ENCODE measurements at regions not wholly inside any gene's neighbourhood (a gene's known extent, or its start where the extent isn't known, plus 50 kb on each side); places are given as distances from the start of the nearest gene placed in this dataset.

- ChIA-PET CTCF (no interaction called here), POLR2A (no interaction called here)
- no peaks in the 10 kb centered on the region for H3K4me1 ChIP-seq
- H3K9me3 ChIP-seq: no peaks in the 10 kb centered on the region
- peaks cover 4% of the 10 kb centered on the region for H3K27me3 Mint-ChIP-seq (ENCODE audit: insufficient read depth, unreplicated experiment)
- H3K36me3 Mint-ChIP-seq (ENCODE audit: insufficient read depth, unreplicated experiment): no peaks in the 10 kb centered on the region
- no peak for TF ChIP-seq CTCF (IDR thresholded peaks at IDR 0.05; ENCODE audit: insufficient read depth in 1 of 2, low read depth in 1 of 2, low read length in 1 of 2, severe bottlenecking in 1 of 2, unreplicated experiment in 1 of 2)
- no peak overlapping the region for H3K4me3 Mint-ChIP-seq (ENCODE audit: unreplicated experiment)
- H3K27me3 ChIP-seq (replicated peaks; ENCODE audit: control insufficient read depth, insufficient read depth, low read length): no peaks in the 10 kb centered on the region
- no peaks in the 10 kb centered on the region for H3K4me1 Mint-ChIP-seq (ENCODE audit: low read depth, unreplicated experiment)
- no peaks in the 10 kb centered on the region for H3K9me3 Mint-ChIP-seq (ENCODE audit: unreplicated experiment)
- no peak overlapping the region for H3K27ac Mint-ChIP-seq (ENCODE audit: unreplicated experiment)
- no peak for DNase-seq
- no TSS peak for BruUV-seq (replicated peaks)
- H3K4me3 ChIP-seq (ENCODE audit: low read depth, low read length): no peak overlapping the region
- H3K36me3 ChIP-seq (ENCODE audit: control insufficient read depth, insufficient read depth, low read length): no peaks in the 10 kb centered on the region
- intact Hi-C loops (cut with micrococcal nuclease; ENCODE audit: unreplicated experiment): no loop called here
Observed at GRCh38 chr3:116946376-116946775, 236.8 kb downstream of the TUSC7 start.

DNA sequence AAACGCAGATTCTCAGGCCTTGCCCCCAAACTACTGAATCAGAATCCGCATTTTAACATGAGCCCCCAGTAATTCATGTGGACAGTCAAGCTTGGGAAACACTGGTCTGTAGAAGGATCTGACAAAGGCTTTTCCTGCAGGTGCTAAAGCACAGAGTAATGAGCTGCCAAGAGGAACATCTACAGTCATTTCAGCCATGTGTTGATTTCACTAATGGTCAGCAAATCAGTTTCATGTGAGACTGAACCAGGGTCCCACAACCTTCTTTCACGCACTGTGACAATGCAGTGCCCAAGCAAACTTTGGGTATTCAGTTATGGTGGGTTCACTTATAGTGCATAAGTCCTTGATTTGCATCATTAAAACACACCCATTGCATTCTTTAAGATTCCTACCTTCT lies 237.6 kb downstream of the TUSC7 start:
- intact Hi-C loops (cut with micrococcal nuclease; ENCODE audit: unreplicated experiment): no loop called here
- Histone ChIP-seq H3K36me3 (ENCODE audit: control insufficient read depth, insufficient read depth, low read length) (no peaks in the 10 kb centered on the region), H3K4me1 (no peaks in the 10 kb centered on the region), H3K27me3 (replicated peaks; ENCODE audit: control insufficient read depth, insufficient read depth, low read length) (no peaks in the 10 kb centered on the region), H3K9me3 (no peaks in the 10 kb centered on the region), H3K4me3 (ENCODE audit: low read depth, low read length) (no peak overlapping the region)
- Mint-ChIP-seq H3K9me3 (ENCODE audit: unreplicated experiment) (no peaks in the 10 kb centered on the region), H3K4me1 (ENCODE audit: low read depth, unreplicated experiment) (no peaks in the 10 kb centered on the region), H3K27me3 (ENCODE audit: insufficient read depth, unreplicated experiment) (peaks cover 4% of the 10 kb centered on the region), H3K4me3 (ENCODE audit: unreplicated experiment) (no peak overlapping the region), H3K27ac (ENCODE audit: unreplicated experiment) (no peak overlapping the region), H3K36me3 (ENCODE audit: insufficient read depth, unreplicated experiment) (no peaks in the 10 kb centered on the region)
- no peak for DNase-seq
- no peak for TF ChIP-seq CTCF (IDR thresholded peaks at IDR 0.05; ENCODE audit: insufficient read depth in 1 of 2, low read depth in 1 of 2, low read length in 1 of 2, severe bottlenecking in 1 of 2, unreplicated experiment in 1 of 2)
- BruUV-seq (replicated peaks): no TSS peak
- POLR2A ChIA-PET: no interaction called here
- CTCF ChIA-PET: no interaction called here

GRCh38 chr3:116947809-116948208 lies 238.2 kb downstream of the TUSC7 start:
- intact Hi-C loops (cut with micrococcal nuclease; ENCODE audit: unreplicated experiment): no loop called here
- no peak for TF ChIP-seq CTCF (IDR thresholded peaks at IDR 0.05; ENCODE audit: insufficient read depth in 1 of 2, low read depth in 1 of 2, low read length in 1 of 2, severe bottlenecking in 1 of 2, unreplicated experiment in 1 of 2)
- Mint-ChIP-seq H3K27me3 (ENCODE audit: insufficient read depth, unreplicated experiment) (peaks cover 4% of the 10 kb centered on the region), H3K4me1 (ENCODE audit: low read depth, unreplicated experiment) (no peaks in the 10 kb centered on the region), H3K36me3 (ENCODE audit: insufficient read depth, unreplicated experiment) (no peaks in the 10 kb centered on the region), H3K9me3 (ENCODE audit: unreplicated experiment) (no peaks in the 10 kb centered on the region), H3K4me3 (ENCODE audit: unreplicated experiment) (no peak overlapping the region), H3K27ac (ENCODE audit: unreplicated experiment) (no peak overlapping the region)
- POLR2A ChIA-PET: no interaction called here
- H3K27me3 ChIP-seq (replicated peaks; ENCODE audit: control insufficient read depth, insufficient read depth, low read length): no peaks in the 10 kb centered on the region
- no peak overlapping the region for H3K4me3 ChIP-seq (ENCODE audit: low read depth, low read length)
- H3K4me1 ChIP-seq: no peaks in the 10 kb centered on the region
- H3K9me3 ChIP-seq: no peaks in the 10 kb centered on the region
- DNase-seq: no peak
- CTCF ChIA-PET: no interaction called here
- H3K36me3 ChIP-seq (ENCODE audit: control insufficient read depth, insufficient read depth, low read length): no peaks in the 10 kb centered on the region
- no TSS peak for BruUV-seq (replicated peaks)
